ENCODE measurements at regions not wholly inside any gene's neighbourhood (a gene's known extent, or its start where the extent isn't known, plus 50 kb on each side); places are given as distances from the start of the nearest gene placed in this dataset.
"Not testable (repeated sequence)": the region's sequence is repeated elsewhere in the genome, so short reads cannot be mapped to it uniquely, and the experiment has no call there.

DNA sequence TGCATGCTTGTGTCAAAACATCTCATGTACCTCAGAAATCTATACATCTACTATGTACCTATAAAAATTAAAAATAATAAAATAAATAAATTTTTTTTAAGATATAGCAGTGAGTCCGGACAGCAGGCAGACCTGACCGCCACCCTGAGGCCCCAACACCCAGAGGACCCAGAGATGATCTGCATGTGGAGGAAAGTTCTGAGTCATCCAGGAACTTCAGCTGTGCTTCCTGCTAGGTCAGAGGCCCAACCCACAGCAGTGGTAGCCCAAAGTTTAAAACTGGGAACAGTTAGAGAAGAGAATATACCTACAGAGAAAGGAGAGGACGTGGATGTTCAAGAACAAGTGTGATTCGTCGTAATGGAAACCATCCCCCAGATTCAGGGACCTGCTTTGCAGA lies 683.7 kb upstream of the NRP1 start:
- no peak for DNase-seq (ENCODE audit: low read depth in 4 of 6, low spot score in 6 of 6)
- WGBS (ENCODE audit: insufficient coverage): 100% methylated on average over 5 of the region's 5 CpGs
- H3K4me3 ChIP-seq (ENCODE audit: low read depth, low read length): no peak overlapping the region
- no peaks in the 10 kb centered on the region for H3K4me1 ChIP-seq (ENCODE audit: control insufficient read depth, insufficient read depth, low read length)
- no peak overlapping the region for H3K27ac ChIP-seq (ENCODE audit: low read depth, low read length)
- no peaks in the 10 kb centered on the region for H3K27me3 ChIP-seq (ENCODE audit: control insufficient read depth, insufficient read depth, low read length)
- H3K9me3 ChIP-seq (ENCODE audit: control insufficient read depth, insufficient read depth, low read length): no peaks in the 10 kb centered on the region
- no peaks in the 10 kb centered on the region for H3K36me3 ChIP-seq (ENCODE audit: control insufficient read depth, insufficient read depth, low read length)

DNA sequence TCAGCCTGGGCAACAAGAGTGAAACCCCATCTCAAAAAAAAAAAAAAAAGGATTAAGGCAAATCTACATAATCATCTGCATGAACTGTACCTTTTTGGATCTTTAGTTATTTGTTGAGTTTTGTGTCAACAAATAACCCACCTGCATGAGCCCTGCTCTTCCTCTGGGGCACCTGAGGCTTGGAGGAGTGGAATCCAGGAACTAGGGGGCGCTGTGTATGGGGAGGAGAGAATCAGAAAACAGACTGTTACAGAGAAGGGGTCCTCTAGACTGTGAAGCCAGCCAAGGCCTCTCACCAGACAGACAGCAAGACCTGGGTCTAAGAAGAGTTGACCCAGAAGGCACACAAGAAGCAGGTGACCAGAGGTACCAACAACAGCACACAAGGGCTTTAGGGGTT lies 682.8 kb upstream of the NRP1 start:
- DNase-seq (ENCODE audit: low read depth in 4 of 6, low spot score in 6 of 6): no peak
- no peaks in the 10 kb centered on the region for H3K36me3 ChIP-seq (ENCODE audit: control insufficient read depth, insufficient read depth, low read length)
- no peaks in the 10 kb centered on the region for H3K9me3 ChIP-seq (ENCODE audit: control insufficient read depth, insufficient read depth, low read length)
- H3K27me3 ChIP-seq (ENCODE audit: control insufficient read depth, insufficient read depth, low read length): no peaks in the 10 kb centered on the region
- no peaks in the 10 kb centered on the region for H3K4me1 ChIP-seq (ENCODE audit: control insufficient read depth, insufficient read depth, low read length)
- no peak overlapping the region for H3K4me3 ChIP-seq (ENCODE audit: low read depth, low read length)
- no peak overlapping the region for H3K27ac ChIP-seq (ENCODE audit: low read depth, low read length)
- 14% methylated on average over 1 of the region's 1 CpG for WGBS (ENCODE audit: insufficient coverage)

DNA sequence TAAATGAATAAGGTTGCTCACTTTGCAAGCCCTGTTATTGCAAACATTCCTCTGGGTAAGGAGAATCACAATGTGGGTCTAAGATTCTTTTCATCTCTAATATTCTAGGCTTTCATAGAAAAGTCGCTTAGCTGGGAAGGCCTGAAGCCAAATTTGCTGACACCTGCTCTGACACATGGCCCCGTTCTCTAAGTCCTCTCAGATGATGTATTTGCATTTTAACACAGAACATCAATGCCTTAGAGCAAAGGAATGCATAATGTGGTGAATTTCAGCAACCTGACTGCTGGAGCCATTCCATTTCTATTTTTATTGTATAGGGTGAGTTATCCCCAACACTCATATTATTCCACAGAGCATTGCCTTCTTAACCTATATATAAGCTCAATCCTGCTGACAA lies 682.1 kb upstream of the NRP1 start:
- Histone ChIP-seq H3K36me3 (ENCODE audit: control insufficient read depth, insufficient read depth, low read length) (no peaks in the 10 kb centered on the region), H3K4me1 (ENCODE audit: control insufficient read depth, insufficient read depth, low read length) (no peaks in the 10 kb centered on the region), H3K27ac (ENCODE audit: low read depth, low read length) (no peak overlapping the region), H3K4me3 (ENCODE audit: low read depth, low read length) (no peak overlapping the region), H3K9me3 (ENCODE audit: control insufficient read depth, insufficient read depth, low read length) (no peaks in the 10 kb centered on the region), H3K27me3 (ENCODE audit: control insufficient read depth, insufficient read depth, low read length) (no peaks in the 10 kb centered on the region)
- 67% methylated on average over 1 of the region's 2 CpGs for WGBS (ENCODE audit: insufficient coverage)
- peak in 1 of 6 donors; percentile 55 for DNase-seq (ENCODE audit: low read depth in 4 of 6, low spot score in 6 of 6)

DNA sequence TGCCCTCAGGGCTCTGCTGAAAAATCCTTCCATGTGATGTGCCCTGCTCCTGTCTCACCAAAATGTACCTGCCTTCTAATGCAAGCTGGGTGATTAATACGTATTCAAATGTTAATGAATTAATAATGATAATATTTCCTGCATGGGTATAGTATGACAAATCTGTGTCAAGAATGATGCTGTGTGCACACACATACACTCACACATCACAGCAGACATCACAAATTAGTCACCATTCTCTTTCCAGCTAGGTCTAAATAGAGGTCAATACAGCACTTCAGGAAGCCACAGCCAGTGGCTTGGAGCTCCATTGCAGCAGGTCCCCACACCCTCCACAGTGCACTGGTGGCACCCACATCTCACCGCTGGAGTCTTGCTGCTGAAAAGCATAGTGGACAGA lies 681.2 kb upstream of the NRP1 start:
- no peak overlapping the region for H3K4me3 ChIP-seq (ENCODE audit: low read depth, low read length)
- no peaks in the 10 kb centered on the region for H3K4me1 ChIP-seq (ENCODE audit: control insufficient read depth, insufficient read depth, low read length)
- no peaks in the 10 kb centered on the region for H3K27me3 ChIP-seq (ENCODE audit: control insufficient read depth, insufficient read depth, low read length)
- no CpG with 5 or more reads among the region's 2 CpGs for WGBS (ENCODE audit: insufficient coverage)
- H3K9me3 ChIP-seq (ENCODE audit: control insufficient read depth, insufficient read depth, low read length): no peaks in the 10 kb centered on the region
- no peaks in the 10 kb centered on the region for H3K36me3 ChIP-seq (ENCODE audit: control insufficient read depth, insufficient read depth, low read length)
- H3K27ac ChIP-seq (ENCODE audit: low read depth, low read length): no peak overlapping the region
- no peak for DNase-seq (ENCODE audit: low read depth in 4 of 6, low spot score in 6 of 6)

DNA sequence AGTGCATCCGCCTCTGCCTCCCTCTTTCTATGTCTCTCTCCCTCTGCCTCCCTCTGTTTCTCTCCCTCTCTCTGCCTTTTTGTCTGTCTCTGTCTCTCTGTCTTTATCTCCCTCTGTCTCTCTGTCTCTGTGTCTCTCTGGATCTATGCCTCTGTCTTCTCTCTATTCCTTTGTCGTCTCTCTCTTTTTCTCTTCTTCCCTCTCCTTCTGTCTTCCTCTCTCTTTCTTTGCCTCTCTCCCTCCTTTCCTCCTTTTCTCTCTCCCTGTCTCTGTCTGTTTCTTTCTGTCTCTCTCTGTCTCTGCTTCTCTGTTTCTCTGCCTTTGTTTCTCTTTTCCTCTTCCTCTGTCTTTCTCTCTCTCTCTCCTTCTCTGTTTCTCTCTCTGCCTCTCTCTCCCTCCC lies 678.8 kb upstream of the NRP1 start:
- 94% methylated on average over 2 of the region's 2 CpGs for WGBS (ENCODE audit: insufficient coverage)
- Histone ChIP-seq H3K9me3 (ENCODE audit: control insufficient read depth, insufficient read depth, low read length) (no peaks in the 10 kb centered on the region), H3K27me3 (ENCODE audit: control insufficient read depth, insufficient read depth, low read length) (no peaks in the 10 kb centered on the region), H3K4me1 (ENCODE audit: control insufficient read depth, insufficient read depth, low read length) (no peaks in the 10 kb centered on the region), H3K27ac (ENCODE audit: low read depth, low read length) (no peak overlapping the region), H3K4me3 (ENCODE audit: low read depth, low read length) (no peak overlapping the region), H3K36me3 (ENCODE audit: control insufficient read depth, insufficient read depth, low read length) (no peaks in the 10 kb centered on the region)
- DNase-seq (ENCODE audit: low read depth in 4 of 6, low spot score in 6 of 6): no peak

DNA sequence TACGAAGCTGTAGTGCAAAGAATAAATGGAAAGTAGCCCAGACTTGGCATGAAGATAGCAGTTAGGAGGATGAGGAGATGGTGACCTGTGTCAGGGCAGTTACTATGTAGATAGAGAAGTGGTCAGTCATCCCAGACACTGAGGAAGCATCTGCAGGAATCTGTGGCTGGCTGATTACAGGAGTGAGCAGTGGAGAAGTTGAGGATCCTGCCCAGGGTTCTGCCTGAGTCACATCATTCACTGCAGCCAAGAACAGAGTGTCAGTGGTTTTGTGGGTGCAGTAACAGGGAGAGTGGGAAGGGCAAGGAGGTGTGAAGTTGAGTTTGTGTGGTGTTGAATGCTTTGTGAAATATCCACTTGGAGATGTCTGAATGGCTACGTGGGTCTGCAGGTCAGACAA lies 676.4 kb upstream of the NRP1 start:
- Histone ChIP-seq H3K9me3 (ENCODE audit: control insufficient read depth, insufficient read depth, low read length) (no peaks in the 10 kb centered on the region), H3K27me3 (ENCODE audit: control insufficient read depth, insufficient read depth, low read length) (no peaks in the 10 kb centered on the region), H3K36me3 (ENCODE audit: control insufficient read depth, insufficient read depth, low read length) (no peaks in the 10 kb centered on the region), H3K4me3 (ENCODE audit: low read depth, low read length) (no peak overlapping the region), H3K27ac (ENCODE audit: low read depth, low read length) (no peak overlapping the region), H3K4me1 (ENCODE audit: control insufficient read depth, insufficient read depth, low read length) (no peaks in the 10 kb centered on the region)
- DNase-seq (ENCODE audit: low read depth in 4 of 6, low spot score in 6 of 6): no peak
- 83% methylated on average over 1 of the region's 2 CpGs for WGBS (ENCODE audit: insufficient coverage)

DNA sequence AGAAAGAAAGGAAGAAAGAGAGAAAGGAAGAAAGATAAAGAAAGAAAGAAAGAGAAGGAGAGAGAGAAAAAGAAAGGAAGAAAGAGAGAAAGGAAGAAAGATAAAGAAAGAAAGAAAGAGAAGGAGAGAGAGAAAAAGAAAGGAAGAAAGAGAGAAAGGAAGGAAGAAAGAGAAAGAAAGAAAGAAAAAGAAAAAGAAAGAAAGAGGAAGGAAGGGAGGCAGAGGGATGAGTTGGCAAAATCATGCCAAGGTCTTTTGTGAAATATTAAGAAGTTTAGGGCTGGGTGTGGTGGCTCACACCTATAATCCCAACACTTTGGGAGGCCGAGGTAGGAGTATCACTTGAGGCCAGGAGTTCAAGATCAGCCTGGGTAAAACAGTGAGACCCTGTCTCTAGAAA lies 675.8 kb upstream of the NRP1 start:
- H3K27me3 ChIP-seq (ENCODE audit: control insufficient read depth, insufficient read depth, low read length); H3K27ac ChIP-seq (ENCODE audit: low read depth, low read length); H3K36me3 ChIP-seq (ENCODE audit: control insufficient read depth, insufficient read depth, low read length); H3K9me3 ChIP-seq (ENCODE audit: control insufficient read depth, insufficient read depth, low read length); DNase-seq (ENCODE audit: low read depth in 4 of 6, low spot score in 6 of 6); H3K4me3 ChIP-seq (ENCODE audit: low read depth, low read length); H3K4me1 ChIP-seq (ENCODE audit: control insufficient read depth, insufficient read depth, low read length): not testable (repeated sequence)
- WGBS (ENCODE audit: insufficient coverage): 100% methylated on average over 1 of the region's 1 CpG

DNA sequence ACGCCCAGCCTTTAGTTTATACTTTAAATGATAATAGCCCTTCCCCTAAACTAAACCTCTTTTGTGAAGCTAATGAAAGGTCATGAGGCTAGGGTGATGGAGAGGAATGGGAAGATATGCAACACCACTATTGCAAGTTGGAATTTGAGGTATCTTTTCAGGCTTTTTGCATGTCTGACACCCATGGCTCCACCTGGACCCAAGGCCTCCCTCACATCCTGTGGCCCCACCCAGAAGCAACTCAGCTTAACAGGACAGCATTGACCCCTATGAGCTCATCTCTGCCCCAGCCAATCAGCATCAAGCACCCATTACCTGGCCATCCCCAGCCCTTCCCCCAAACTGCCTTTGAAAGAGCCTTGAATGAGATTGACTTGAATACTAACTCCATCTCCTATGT lies 674.2 kb upstream of the NRP1 start:
- H3K4me3 ChIP-seq (ENCODE audit: low read depth, low read length): no peak overlapping the region
- H3K27ac ChIP-seq (ENCODE audit: low read depth, low read length): no peak overlapping the region
- H3K27me3 ChIP-seq (ENCODE audit: control insufficient read depth, insufficient read depth, low read length): no peaks in the 10 kb centered on the region
- DNase-seq (ENCODE audit: low read depth in 4 of 6, low spot score in 6 of 6): no peak
- H3K9me3 ChIP-seq (ENCODE audit: control insufficient read depth, insufficient read depth, low read length): no peaks in the 10 kb centered on the region
- no CpG with 5 or more reads among the region's 1 CpG for WGBS (ENCODE audit: insufficient coverage)
- H3K4me1 ChIP-seq (ENCODE audit: control insufficient read depth, insufficient read depth, low read length): no peaks in the 10 kb centered on the region
- H3K36me3 ChIP-seq (ENCODE audit: control insufficient read depth, insufficient read depth, low read length): no peaks in the 10 kb centered on the region

DNA sequence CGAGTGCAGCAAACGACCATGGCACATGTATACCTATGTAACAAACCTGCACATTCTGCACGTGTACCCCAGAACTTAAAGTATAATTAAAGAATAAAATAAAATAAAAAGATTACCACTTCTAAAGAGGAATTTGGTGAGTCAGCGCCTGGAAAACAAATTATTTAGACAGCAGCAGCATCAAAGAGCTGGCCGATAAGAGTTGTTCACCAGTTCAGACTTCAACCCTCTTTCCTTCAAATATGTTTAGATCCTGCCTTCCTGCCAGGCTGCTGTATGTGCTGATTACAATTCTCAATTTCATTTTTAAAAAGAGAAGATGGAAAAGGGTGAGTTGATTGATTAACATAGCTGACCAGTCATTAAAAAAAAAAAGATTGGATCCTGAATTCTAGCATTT lies 672.0 kb upstream of the NRP1 start:
- Histone ChIP-seq H3K27me3 (ENCODE audit: control insufficient read depth, insufficient read depth, low read length) (no peaks in the 10 kb centered on the region), H3K27ac (ENCODE audit: low read depth, low read length) (no peak overlapping the region), H3K9me3 (ENCODE audit: control insufficient read depth, insufficient read depth, low read length) (no peaks in the 10 kb centered on the region), H3K4me3 (ENCODE audit: low read depth, low read length) (no peak overlapping the region), H3K36me3 (ENCODE audit: control insufficient read depth, insufficient read depth, low read length) (no peaks in the 10 kb centered on the region), H3K4me1 (ENCODE audit: control insufficient read depth, insufficient read depth, low read length) (no peaks in the 10 kb centered on the region)
- no peak for DNase-seq (ENCODE audit: low read depth in 4 of 6, low spot score in 6 of 6)
- 90% methylated on average over 2 of the region's 5 CpGs for WGBS (ENCODE audit: insufficient coverage)

DNA sequence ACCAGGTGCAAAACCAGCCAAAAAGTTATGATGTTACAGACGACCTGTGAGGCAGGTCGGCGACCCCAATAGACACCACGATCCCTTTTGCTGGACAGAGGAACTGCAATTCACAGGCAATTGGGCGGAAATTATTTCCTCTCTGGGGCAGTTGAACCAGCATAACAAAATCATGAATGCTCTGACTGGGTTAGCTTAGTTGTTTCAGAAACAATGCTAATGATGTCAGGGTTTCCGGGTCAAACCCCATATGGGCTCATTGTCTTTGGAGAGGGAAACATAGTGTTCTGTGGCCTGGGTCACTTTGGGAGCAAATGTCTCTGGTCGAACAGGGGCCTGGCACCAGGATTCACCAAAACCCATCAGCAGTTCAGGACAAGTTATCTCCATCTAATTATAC lies 669.1 kb upstream of the NRP1 start:
- H3K27me3 ChIP-seq (ENCODE audit: control insufficient read depth, insufficient read depth, low read length): no peaks in the 10 kb centered on the region
- no peak overlapping the region for H3K27ac ChIP-seq (ENCODE audit: low read depth, low read length)
- WGBS (ENCODE audit: insufficient coverage): 49% methylated on average over 6 of the region's 7 CpGs
- no peak overlapping the region for H3K4me3 ChIP-seq (ENCODE audit: low read depth, low read length)
- DNase-seq (ENCODE audit: low read depth in 4 of 6, low spot score in 6 of 6): no peak
- H3K4me1 ChIP-seq (ENCODE audit: control insufficient read depth, insufficient read depth, low read length): no peaks in the 10 kb centered on the region
- no peaks in the 10 kb centered on the region for H3K9me3 ChIP-seq (ENCODE audit: control insufficient read depth, insufficient read depth, low read length)
- H3K36me3 ChIP-seq (ENCODE audit: control insufficient read depth, insufficient read depth, low read length): no peaks in the 10 kb centered on the region
